ENCODE measurements at regions not wholly inside any gene's neighbourhood (a gene's known extent, or its start where the extent isn't known, plus 50 kb on each side); places are given as distances from the start of the nearest gene placed in this dataset.
A peak's percentile ranks its signal among the peaks of the same experiment; 100 is the strongest.

- DNase-seq (ENCODE audit: low read depth, low spot score): no peak
- H3K4me3 ChIP-seq (ENCODE audit: low read depth, low read length): no peak overlapping the region
- TF ChIP-seq CTCF (IDR thresholded peaks at IDR 0.05; ENCODE audit: low read depth, low read length): no peak
- in situ Hi-C loops (cut with HindIII; ENCODE audit: low sequenced_read_pairs): no loop called here
Measured at GRCh38 chr2:236658974-236659757, 89.5 kb downstream of the ACKR3 start.

GRCh38 chr2:236659758-236660150, 90.1 kb downstream of the ACKR3 start:
- in situ Hi-C loops (cut with HindIII; ENCODE audit: low sequenced_read_pairs): no loop called here
- TF ChIP-seq CTCF (IDR thresholded peaks at IDR 0.05; ENCODE audit: low read depth, low read length): no peak

GRCh38 chr2:236661061-236661761, 91.6 kb downstream of the ACKR3 start:
- H3K4me3 ChIP-seq (ENCODE audit: low read depth, low read length): no peak overlapping the region
- peak; percentile 83 for DNase-seq (ENCODE audit: low read depth, low spot score)
- no peak for TF ChIP-seq CTCF (IDR thresholded peaks at IDR 0.05; ENCODE audit: low read depth, low read length)
- in situ Hi-C loops (cut with HindIII; ENCODE audit: low sequenced_read_pairs): no loop called here

More at GRCh38 chr2:236659758-236660150, 90.1 kb downstream of the ACKR3 start:
- peak; percentile 85 for DNase-seq (ENCODE audit: low read depth, low spot score)
- H3K4me3 ChIP-seq (ENCODE audit: low read depth, low read length): no peak overlapping the region

- DNase-seq (ENCODE audit: low read depth, low spot score): no peak
- in situ Hi-C loops (cut with HindIII; ENCODE audit: low sequenced_read_pairs): no loop called here
- no peak overlapping the region for H3K4me3 ChIP-seq (ENCODE audit: low read depth, low read length)
- TF ChIP-seq CTCF (IDR thresholded peaks at IDR 0.05; ENCODE audit: low read depth, low read length): no peak
Measured at GRCh38 chr2:236661762-236662110, 92.1 kb downstream of the ACKR3 start.

GRCh38 chr2:236662231-236663185, 92.9 kb downstream of the ACKR3 start:
- in situ Hi-C loops (cut with HindIII; ENCODE audit: low sequenced_read_pairs): no loop called here
- H3K4me3 ChIP-seq (ENCODE audit: low read depth, low read length): no peak overlapping the region
- no peak for TF ChIP-seq CTCF (IDR thresholded peaks at IDR 0.05; ENCODE audit: low read depth, low read length)
- DNase-seq (ENCODE audit: low read depth, low spot score): peak; percentile 24

Measured in astrocyte of the spinal cord (primary cell).